ENCODE measurements at regions not wholly inside any gene's neighbourhood (a gene's known extent, or its start where the extent isn't known, plus 50 kb on each side); places are given as distances from the start of the nearest gene placed in this dataset.
"Not testable (repeated sequence)": the region's sequence is repeated elsewhere in the genome, so short reads cannot be mapped to it uniquely, and the experiment has no call there.

DNA sequence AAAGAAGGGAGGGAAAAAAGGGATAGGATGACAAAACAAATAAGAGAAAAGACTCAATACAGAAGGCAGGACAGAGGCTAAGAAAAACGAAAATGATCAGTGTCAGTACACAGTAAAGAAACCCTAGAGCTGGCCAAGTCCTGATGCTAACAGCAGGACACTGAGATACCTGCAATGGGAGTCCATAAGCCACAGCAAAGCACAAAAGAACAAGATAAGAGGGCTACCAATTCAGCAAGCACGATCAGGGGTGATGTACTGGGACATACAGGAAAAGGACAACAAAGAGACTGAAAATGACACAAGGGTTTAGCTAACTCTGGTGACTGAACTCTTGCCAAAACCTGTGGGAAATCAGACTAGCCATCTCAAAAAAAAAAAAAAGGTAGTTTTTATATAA is 1072.6 kb upstream of the COX7C start:
- FAIRE-seq (no peak), DNase-seq (no peak), ATAC-seq (no peak)
- Histone ChIP-seq H3K4me3 (no peak overlapping the region), H3K36me3 (no peaks in the 10 kb centered on the region), H3K9me3 (no peaks in the 10 kb centered on the region), H3K4me1 (no peaks in the 10 kb centered on the region), H3K27me3 (no peaks in the 10 kb centered on the region), H3K27ac (no peak overlapping the region)
- intact Hi-C loops (cut with DNase I), result no loop called here
- 12 to 16% methylated on average over 2 of the region's 2 CpGs for WGBS, 2 donors
- TF ChIP-seq, protein P1, sequence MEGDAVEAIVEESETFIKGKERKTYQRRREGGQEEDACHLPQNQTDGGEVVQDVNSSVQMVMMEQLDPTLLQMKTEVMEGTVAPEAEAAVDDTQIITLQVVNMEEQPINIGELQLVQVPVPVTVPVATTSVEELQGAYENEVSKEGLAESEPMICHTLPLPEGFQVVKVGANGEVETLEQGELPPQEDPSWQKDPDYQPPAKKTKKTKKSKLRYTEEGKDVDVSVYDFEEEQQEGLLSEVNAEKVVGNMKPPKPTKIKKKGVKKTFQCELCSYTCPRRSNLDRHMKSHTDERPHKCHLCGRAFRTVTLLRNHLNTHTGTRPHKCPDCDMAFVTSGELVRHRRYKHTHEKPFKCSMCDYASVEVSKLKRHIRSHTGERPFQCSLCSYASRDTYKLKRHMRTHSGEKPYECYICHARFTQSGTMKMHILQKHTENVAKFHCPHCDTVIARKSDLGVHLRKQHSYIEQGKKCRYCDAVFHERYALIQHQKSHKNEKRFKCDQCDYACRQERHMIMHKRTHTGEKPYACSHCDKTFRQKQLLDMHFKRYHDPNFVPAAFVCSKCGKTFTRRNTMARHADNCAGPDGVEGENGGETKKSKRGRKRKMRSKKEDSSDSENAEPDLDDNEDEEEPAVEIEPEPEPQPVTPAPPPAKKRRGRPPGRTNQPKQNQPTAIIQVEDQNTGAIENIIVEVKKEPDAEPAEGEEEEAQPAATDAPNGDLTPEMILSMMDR (IDR thresholded peaks at IDR 0.05), result no peak

DNA sequence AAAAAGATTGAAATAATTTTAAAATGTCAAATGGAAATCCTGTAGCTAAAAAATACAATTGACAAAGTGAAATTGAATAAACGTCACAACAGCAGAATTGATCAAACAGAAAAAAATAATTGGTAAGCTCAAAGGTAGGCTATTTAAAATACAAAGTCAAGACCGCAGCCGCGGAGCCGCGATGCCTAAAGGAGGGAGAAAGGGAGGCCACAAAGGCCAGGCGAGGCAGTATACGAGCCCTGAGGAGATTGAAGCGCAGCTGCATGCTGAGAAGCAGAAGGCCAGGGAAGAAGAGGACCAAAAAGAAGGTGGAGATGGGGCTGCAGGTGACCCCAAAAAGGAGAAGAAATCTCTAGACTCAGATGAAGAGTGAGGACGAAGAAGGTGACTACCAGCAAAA is 1068.5 kb upstream of the COX7C start:
- no peaks in the 10 kb centered on the region for H3K36me3 ChIP-seq
- no peak for FAIRE-seq
- no peak for DNase-seq
- intact Hi-C loops (cut with DNase I), result no loop called here
- TF ChIP-seq, protein P1 (IDR thresholded peaks at IDR 0.05), result no peak
- ATAC-seq, result no peak
- WGBS, 2 donors, result 76 to 84% methylated on average over 10 of the region's 10 CpGs
- no peaks in the 10 kb centered on the region for H3K9me3 ChIP-seq
- no peaks in the 10 kb centered on the region for H3K4me1 ChIP-seq
- H3K27me3 ChIP-seq, result no peaks in the 10 kb centered on the region
- H3K27ac ChIP-seq, result no peak overlapping the region
- H3K4me3 ChIP-seq, result no peak overlapping the region

DNA sequence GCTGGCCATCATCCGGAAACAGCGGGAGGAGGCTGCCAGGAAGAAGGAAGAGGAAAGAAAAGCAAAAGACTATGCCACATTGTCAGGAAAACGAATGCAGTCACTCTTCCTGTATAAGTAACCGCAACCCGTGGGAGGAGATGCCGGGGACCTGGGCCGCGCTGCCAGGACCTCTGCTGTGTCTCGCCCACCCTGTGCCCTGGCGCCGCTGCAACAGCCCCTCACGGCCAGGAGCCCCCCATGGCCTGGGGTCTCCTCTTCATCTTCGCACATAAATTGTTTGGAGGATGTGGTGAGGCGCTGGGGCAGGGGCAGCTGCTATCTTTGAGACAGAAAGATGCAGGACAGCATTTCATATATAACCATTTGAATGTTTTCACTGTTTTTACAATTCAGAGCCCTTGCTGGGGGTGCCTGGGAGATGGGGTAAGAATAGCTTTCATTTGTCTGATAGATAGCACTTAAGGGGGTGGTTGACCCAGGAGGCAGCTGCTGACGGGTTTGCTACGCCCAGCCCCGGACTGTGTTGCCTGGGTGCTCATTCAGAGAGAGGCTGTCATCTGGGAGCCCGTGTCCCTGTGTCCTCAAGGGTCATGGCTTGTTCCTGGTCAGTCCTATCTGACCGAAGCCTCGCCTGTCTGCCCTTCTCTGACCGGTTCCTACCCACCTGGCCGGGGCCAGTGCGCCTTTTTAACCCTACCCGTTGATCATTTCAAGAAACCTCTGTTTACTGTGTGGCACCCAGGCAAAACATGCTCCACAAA is 1067.7 kb upstream of the COX7C start:
- TF ChIP-seq, protein P1 (IDR thresholded peaks at IDR 0.05), result no peak
- Histone ChIP-seq H3K9me3 (no peaks in the 10 kb centered on the region), H3K4me3 (no peak overlapping the region), H3K27me3 (no peaks in the 10 kb centered on the region), H3K27ac (no peak overlapping the region), H3K36me3 (no peaks in the 10 kb centered on the region), H3K4me1 (no peaks in the 10 kb centered on the region)
- intact Hi-C loops (cut with DNase I), result no loop called here
- WGBS, 2 donors, result 77 to 88% methylated on average over 24 of the region's 24 CpGs
- DNase-seq (peak in 1 of 6 donors; percentile 30), ATAC-seq (no peak), FAIRE-seq (no peak)

DNA sequence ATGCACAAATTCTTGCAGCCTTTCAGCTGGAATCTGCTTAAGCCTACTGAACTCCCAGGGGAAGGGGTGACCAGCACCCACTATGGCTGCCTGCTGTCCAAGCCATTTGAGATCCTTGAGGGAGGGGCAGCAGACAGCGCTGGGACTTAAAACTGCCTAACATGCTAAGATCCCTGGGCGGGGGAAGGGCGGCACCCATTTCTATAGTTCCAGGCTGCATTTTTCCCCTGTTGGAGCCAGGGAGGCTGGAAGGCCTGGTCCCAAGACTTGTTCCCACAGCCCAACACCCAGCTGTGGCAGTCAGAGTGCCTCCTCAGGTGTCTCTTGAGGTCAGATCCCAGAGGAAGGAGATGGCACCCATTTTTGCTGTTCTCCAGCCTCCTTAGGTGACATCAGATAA is 1061.3 kb upstream of the COX7C start:
- H3K9me3 ChIP-seq, result no peaks in the 10 kb centered on the region
- FAIRE-seq (no peak), DNase-seq (no peak), ATAC-seq (no peak)
- no peaks in the 10 kb centered on the region for H3K4me1 ChIP-seq
- H3K4me3 ChIP-seq, result no peak overlapping the region
- 74 to 85% methylated on average over 3 of the region's 3 CpGs for WGBS, 2 donors
- H3K36me3 ChIP-seq, result no peaks in the 10 kb centered on the region
- TF ChIP-seq, protein P1 (IDR thresholded peaks at IDR 0.05), result no peak
- no peaks in the 10 kb centered on the region for H3K27me3 ChIP-seq
- no peak overlapping the region for H3K27ac ChIP-seq
- intact Hi-C loops (cut with DNase I), result no loop called here

DNA sequence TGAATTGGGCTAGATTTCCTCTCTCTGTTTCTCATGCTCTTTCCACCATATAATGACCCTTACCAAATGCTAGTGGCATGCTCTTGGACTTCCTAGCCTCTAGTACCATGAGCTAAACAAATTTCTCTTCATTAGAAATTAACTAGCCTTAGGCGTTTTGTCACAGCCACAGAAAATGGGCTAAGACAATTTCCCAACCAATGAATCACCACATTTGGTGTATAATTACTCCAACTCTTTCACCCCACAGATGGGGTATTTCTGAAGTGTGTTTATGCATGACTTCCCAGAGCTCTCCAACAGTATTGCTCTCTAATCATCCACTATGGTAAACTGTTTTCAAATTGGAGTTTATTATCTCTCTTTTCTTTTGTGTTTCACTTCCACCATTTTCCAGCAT is 1041.1 kb upstream of the COX7C start:
- Histone ChIP-seq H3K36me3 (no peaks in the 10 kb centered on the region), H3K27ac (no peak overlapping the region), H3K4me1 (no peaks in the 10 kb centered on the region), H3K27me3 (no peaks in the 10 kb centered on the region), H3K4me3 (no peak overlapping the region), H3K9me3 (no peaks in the 10 kb centered on the region)
- TF ChIP-seq, protein P1 (IDR thresholded peaks at IDR 0.05), result no peak
- no peak for ATAC-seq
- DNase-seq, result no peak
- intact Hi-C loops (cut with DNase I), result no loop called here
- FAIRE-seq, result no peak
- 41 to 72% methylated on average over 1 of the region's 1 CpG for WGBS, 2 donors

DNA sequence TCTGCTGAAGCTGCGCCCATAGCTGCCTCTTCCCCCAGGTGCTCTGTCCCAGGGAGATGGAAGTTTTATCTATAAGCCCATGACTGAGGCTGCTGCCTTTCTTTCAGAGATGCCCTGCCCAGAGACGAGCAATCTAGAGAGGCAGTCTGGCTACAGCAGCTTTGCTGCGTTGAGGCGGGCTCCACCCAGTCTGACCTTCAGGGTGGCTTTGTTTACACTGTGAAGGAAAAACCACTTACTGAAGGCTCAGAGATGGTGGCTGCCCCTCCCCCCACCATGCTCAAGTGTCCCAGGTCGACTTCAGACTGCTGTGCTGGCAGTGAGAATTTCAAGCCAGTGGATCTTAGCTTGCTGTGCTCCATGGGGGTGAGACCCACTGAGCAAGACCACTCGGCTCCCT is 1029.9 kb upstream of the COX7C start:
- H3K27me3 ChIP-seq; H3K9me3 ChIP-seq; FAIRE-seq; intact Hi-C loops (cut with DNase I); H3K27ac ChIP-seq; H3K4me3 ChIP-seq; H3K36me3 ChIP-seq; ATAC-seq; H3K4me1 ChIP-seq: not testable (repeated sequence)
- WGBS, 2 donors, result 19 to 21% methylated on average over 6 of the region's 6 CpGs
- DNase-seq, result peak in 1 of 6 donors; percentile 13

DNA sequence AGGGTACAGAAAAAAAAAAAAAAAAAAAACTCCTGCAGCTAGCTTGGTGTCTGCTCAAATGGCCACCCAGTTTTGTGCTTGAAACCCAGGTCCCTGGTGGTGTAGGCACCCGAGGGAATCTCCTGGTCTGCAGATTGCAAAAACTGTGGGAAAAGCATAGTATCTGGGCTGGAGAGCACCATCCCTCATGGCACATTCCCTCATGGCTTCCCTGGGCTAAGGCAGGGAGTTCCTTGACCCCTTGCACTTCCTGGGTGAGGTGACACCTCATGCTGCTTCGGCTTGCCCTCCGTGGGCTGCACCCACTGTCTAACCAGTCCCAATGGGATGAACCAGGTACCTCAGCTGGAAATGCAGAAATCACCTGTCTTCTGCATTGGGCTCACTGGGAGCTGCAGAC is 1029.5 kb upstream of the COX7C start:
- 47 to 64% methylated on average over 3 of the region's 3 CpGs for WGBS, 2 donors
- ATAC-seq, FAIRE-seq: not testable (repeated sequence)

More for the DNA sequence above, 1029.5 kb upstream of the COX7C start:
- DNase-seq; H3K27ac ChIP-seq; H3K36me3 ChIP-seq; intact Hi-C loops (cut with DNase I); H3K4me3 ChIP-seq; H3K27me3 ChIP-seq; H3K4me1 ChIP-seq; H3K9me3 ChIP-seq: not testable (repeated sequence)

Data from pancreas (tissue), 10 donors.